ENCODE measurements at regions not wholly inside any gene's neighbourhood (a gene's known extent, or its start where the extent isn't known, plus 50 kb on each side); places are given as distances from the start of the nearest gene placed in this dataset.

DNA sequence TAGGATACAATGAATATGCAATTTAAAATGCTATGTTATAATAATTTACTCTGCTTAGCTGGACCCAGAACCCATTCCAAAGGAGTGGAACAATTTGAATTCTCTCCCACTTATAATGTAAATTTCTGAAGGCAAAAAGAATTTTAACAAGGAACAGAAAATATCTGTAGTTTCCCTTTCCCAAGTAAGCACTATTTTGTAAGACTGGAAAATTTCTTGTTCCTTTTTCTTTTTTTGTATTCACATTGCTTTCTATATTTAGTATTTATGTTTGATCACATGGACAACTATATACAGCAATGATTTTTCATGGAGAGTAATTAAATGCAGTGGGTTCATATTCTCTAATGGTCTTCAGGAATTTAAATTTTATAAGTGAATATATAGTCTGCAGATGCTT is 127.4 kb downstream of the GPR85 start:
- Mint-ChIP-seq H3K36me3 (ENCODE audit: low read depth) (no peaks in the 10 kb centered on the region), H3K4me1 (no peaks in the 10 kb centered on the region), H3K4me3 (no peak overlapping the region), H3K27me3 (ENCODE audit: insufficient read depth, low read depth, poor library complexity) (no peaks in the 10 kb centered on the region), H3K27ac (no peak overlapping the region), H3K9me3 (no peaks in the 10 kb centered on the region)
- H3K4me3 ChIP-seq, result no peak overlapping the region
- H4K20me1 ChIP-seq (replicated peaks; ENCODE audit: insufficient read depth), result no peaks in the 10 kb centered on the region
- H3K27ac ChIP-seq (ENCODE audit: low read depth), result no peak overlapping the region
- H3K36me3 ChIP-seq (ENCODE audit: insufficient read depth), result no peaks in the 10 kb centered on the region
- H3K4me1 ChIP-seq (ENCODE audit: insufficient read depth), result no peaks in the 10 kb centered on the region
- TF ChIP-seq, protein P1, sequence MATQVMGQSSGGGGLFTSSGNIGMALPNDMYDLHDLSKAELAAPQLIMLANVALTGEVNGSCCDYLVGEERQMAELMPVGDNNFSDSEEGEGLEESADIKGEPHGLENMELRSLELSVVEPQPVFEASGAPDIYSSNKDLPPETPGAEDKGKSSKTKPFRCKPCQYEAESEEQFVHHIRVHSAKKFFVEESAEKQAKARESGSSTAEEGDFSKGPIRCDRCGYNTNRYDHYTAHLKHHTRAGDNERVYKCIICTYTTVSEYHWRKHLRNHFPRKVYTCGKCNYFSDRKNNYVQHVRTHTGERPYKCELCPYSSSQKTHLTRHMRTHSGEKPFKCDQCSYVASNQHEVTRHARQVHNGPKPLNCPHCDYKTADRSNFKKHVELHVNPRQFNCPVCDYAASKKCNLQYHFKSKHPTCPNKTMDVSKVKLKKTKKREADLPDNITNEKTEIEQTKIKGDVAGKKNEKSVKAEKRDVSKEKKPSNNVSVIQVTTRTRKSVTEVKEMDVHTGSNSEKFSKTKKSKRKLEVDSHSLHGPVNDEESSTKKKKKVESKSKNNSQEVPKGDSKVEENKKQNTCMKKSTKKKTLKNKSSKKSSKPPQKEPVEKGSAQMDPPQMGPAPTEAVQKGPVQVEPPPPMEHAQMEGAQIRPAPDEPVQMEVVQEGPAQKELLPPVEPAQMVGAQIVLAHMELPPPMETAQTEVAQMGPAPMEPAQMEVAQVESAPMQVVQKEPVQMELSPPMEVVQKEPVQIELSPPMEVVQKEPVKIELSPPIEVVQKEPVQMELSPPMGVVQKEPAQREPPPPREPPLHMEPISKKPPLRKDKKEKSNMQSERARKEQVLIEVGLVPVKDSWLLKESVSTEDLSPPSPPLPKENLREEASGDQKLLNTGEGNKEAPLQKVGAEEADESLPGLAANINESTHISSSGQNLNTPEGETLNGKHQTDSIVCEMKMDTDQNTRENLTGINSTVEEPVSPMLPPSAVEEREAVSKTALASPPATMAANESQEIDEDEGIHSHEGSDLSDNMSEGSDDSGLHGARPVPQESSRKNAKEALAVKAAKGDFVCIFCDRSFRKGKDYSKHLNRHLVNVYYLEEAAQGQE (IDR thresholded peaks at IDR 0.05; ENCODE audit: unreplicated experiment), result no peak
- TF ChIP-seq CREB1 (CRISPR knock-in tag; IDR thresholded peaks at IDR 0.05; ENCODE audit: low read depth), result no peak
- TF ChIP-seq ZNF331 (CRISPR knock-in tag; IDR thresholded peaks at IDR 0.05; ENCODE audit: low read depth), result no peak
- TF ChIP-seq, protein P2, sequence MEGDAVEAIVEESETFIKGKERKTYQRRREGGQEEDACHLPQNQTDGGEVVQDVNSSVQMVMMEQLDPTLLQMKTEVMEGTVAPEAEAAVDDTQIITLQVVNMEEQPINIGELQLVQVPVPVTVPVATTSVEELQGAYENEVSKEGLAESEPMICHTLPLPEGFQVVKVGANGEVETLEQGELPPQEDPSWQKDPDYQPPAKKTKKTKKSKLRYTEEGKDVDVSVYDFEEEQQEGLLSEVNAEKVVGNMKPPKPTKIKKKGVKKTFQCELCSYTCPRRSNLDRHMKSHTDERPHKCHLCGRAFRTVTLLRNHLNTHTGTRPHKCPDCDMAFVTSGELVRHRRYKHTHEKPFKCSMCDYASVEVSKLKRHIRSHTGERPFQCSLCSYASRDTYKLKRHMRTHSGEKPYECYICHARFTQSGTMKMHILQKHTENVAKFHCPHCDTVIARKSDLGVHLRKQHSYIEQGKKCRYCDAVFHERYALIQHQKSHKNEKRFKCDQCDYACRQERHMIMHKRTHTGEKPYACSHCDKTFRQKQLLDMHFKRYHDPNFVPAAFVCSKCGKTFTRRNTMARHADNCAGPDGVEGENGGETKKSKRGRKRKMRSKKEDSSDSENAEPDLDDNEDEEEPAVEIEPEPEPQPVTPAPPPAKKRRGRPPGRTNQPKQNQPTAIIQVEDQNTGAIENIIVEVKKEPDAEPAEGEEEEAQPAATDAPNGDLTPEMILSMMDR (conservative IDR thresholded peaks at IDR 0.05; ENCODE audit: low read depth in 2 of 2), result no peak
- no peak for TF ChIP-seq JUNB (IDR thresholded peaks at IDR 0.05; ENCODE audit: unreplicated experiment)
- TF ChIP-seq, protein P3, sequence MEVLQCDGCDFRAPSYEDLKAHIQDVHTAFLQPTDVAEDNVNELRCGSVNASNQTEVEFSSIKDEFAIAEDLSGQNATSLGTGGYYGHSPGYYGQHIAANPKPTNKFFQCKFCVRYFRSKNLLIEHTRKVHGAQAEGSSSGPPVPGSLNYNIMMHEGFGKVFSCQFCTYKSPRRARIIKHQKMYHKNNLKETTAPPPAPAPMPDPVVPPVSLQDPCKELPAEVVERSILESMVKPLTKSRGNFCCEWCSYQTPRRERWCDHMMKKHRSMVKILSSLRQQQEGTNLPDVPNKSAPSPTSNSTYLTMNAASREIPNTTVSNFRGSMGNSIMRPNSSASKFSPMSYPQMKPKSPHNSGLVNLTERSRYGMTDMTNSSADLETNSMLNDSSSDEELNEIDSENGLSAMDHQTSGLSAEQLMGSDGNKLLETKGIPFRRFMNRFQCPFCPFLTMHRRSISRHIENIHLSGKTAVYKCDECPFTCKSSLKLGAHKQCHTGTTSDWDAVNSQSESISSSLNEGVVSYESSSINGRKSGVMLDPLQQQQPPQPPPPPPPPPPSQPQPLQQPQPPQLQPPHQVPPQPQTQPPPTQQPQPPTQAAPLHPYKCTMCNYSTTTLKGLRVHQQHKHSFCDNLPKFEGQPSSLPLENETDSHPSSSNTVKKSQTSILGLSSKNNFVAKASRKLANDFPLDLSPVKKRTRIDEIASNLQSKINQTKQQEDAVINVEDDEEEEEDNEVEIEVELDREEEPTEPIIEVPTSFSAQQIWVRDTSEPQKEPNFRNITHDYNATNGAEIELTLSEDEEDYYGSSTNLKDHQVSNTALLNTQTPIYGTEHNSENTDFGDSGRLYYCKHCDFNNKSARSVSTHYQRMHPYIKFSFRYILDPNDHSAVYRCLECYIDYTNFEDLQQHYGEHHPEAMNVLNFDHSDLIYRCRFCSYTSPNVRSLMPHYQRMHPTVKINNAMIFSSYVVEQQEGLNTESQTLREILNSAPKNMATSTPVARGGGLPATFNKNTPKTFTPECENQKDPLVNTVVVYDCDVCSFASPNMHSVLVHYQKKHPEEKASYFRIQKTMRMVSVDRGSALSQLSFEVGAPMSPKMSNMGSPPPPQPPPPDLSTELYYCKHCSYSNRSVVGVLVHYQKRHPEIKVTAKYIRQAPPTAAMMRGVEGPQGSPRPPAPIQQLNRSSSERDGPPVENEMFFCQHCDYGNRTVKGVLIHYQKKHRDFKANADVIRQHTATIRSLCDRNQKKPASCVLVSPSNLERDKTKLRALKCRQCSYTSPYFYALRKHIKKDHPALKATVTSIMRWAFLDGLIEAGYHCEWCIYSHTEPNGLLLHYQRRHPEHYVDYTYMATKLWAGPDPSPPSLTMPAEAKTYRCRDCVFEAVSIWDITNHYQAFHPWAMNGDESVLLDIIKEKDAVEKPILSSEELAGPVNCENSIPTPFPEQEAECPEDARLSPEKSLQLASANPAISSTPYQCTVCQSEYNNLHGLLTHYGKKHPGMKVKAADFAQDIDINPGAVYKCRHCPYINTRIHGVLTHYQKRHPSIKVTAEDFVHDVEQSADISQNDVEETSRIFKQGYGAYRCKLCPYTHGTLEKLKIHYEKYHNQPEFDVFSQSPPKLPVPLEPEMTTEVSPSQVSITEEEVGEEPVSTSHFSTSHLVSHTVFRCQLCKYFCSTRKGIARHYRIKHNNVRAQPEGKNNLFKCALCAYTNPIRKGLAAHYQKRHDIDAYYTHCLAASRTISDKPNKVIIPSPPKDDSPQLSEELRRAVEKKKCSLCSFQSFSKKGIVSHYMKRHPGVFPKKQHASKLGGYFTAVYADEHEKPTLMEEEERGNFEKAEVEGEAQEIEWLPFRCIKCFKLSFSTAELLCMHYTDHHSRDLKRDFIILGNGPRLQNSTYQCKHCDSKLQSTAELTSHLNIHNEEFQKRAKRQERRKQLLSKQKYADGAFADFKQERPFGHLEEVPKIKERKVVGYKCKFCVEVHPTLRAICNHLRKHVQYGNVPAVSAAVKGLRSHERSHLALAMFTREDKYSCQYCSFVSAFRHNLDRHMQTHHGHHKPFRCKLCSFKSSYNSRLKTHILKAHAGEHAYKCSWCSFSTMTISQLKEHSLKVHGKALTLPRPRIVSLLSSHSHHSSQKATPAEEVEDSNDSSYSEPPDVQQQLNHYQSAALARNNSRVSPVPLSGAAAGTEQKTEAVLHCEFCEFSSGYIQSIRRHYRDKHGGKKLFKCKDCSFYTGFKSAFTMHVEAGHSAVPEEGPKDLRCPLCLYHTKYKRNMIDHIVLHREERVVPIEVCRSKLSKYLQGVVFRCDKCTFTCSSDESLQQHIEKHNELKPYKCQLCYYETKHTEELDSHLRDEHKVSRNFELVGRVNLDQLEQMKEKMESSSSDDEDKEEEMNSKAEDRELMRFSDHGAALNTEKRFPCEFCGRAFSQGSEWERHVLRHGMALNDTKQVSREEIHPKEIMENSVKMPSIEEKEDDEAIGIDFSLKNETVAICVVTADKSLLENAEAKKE (CRISPR knock-in tag; IDR thresholded peaks at IDR 0.05), result no peak
- TF ChIP-seq, protein P4, sequence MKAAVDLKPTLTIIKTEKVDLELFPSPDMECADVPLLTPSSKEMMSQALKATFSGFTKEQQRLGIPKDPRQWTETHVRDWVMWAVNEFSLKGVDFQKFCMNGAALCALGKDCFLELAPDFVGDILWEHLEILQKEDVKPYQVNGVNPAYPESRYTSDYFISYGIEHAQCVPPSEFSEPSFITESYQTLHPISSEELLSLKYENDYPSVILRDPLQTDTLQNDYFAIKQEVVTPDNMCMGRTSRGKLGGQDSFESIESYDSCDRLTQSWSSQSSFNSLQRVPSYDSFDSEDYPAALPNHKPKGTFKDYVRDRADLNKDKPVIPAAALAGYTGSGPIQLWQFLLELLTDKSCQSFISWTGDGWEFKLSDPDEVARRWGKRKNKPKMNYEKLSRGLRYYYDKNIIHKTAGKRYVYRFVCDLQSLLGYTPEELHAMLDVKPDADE (IDR thresholded peaks at IDR 0.05), result no peak
- no peak for TF ChIP-seq EZH2phosphoT487 (IDR thresholded peaks at IDR 0.05; ENCODE audit: unreplicated experiment)
- TF ChIP-seq EZH2 (IDR thresholded peaks at IDR 0.05; ENCODE audit: low read depth, unreplicated experiment), result no peak
- TF ChIP-seq STAT1 (IDR thresholded peaks at IDR 0.05; ENCODE audit: unreplicated experiment), result no peak
- no peak for TF ChIP-seq NANOG (IDR thresholded peaks at IDR 0.05; ENCODE audit: borderline replicate concordance)
- no peak for TF ChIP-seq ZNF114 (CRISPR knock-in tag; IDR thresholded peaks at IDR 0.05)
- TF ChIP-seq POLR2AphosphoS5 (IDR thresholded peaks at IDR 0.05; ENCODE audit: low read depth), result no peak
- DNase-seq (ENCODE audit: low spot score) (no peak), ATAC-seq (no peak)
- H3K9me2 ChIP-seq (ENCODE audit: insufficient read depth), result no peaks in the 10 kb centered on the region
- no peak overlapping the region for H2AFZ ChIP-seq
- no peaks in the 10 kb centered on the region for H3F3A ChIP-seq (replicated peaks; ENCODE audit: low read depth)
- H3K4me2 ChIP-seq, result no peak overlapping the region
- no peaks in the 10 kb centered on the region for H3K27me3 ChIP-seq (ENCODE audit: insufficient read depth)
- no peaks in the 10 kb centered on the region for H3K79me2 ChIP-seq (replicated peaks; ENCODE audit: insufficient read depth)

Data from GM23338 (cell line).